SK-N-SH treated with all-trans-retinoic acid at 6 μM for 48 hours (cell line): ENCODE measurements at regions not wholly inside any gene's neighbourhood (a gene's known extent, or its start where the extent isn't known, plus 50 kb on each side); places are given as distances from the start of the nearest gene placed in this dataset.

Source experiments
- ATAC-seq: fragments of 200-7000 bp; cut with Tn5 transposase; 3 replicates; pipeline ENCODE4 v1.9.1; 2020; ENCODE audit warnings: mild to moderate bottlenecking, moderate library complexity
- ARNTL ChIP-seq: fragments of 450-650 bp; formaldehyde crosslinking; IDR thresholded peaks from 2 replicates; pipeline ENCODE4 v1.5.0; 2020; ENCODE audit warnings: low read depth, mild to moderate bottlenecking, moderate library complexity, borderline replicate concordance
- CREB5 ChIP-seq: fragments of 250-450 bp; sonication (Bioruptor Pico); IDR thresholded peaks from 2 replicates; pipeline ENCODE4 v1.5.1; 2020; ENCODE audit warnings: low read depth, mild to moderate bottlenecking, moderate library complexity
- CSDC2 ChIP-seq: fragments of 250-450 bp; sonication (Bioruptor Pico); IDR thresholded peaks from 2 replicates; pipeline ENCODE4 v1.5.0; 2020; ENCODE audit warnings: mild to moderate bottlenecking, moderate library complexity
- CSRNP3 ChIP-seq: fragments of 250-450 bp; sonication (Bioruptor Pico); IDR thresholded peaks from 2 replicates; pipeline ENCODE4 v1.5.1; 2021; ENCODE audit warnings: mild to moderate bottlenecking, moderate library complexity
- ESRRG ChIP-seq: fragments of 250-450 bp; sonication (Bioruptor Pico); IDR thresholded peaks from 2 replicates; pipeline ENCODE4 v1.6.1; 2021; ENCODE audit warnings: mild to moderate bottlenecking
- GLIS3 ChIP-seq: fragments of 250-450 bp; sonication (Bioruptor Pico); IDR thresholded peaks from 2 replicates; pipeline ENCODE4 v1.5.0; 2020; ENCODE audit warnings: mild to moderate bottlenecking, moderate library complexity
- ISL1 ChIP-seq: fragments of 250-450 bp; sonication (Bioruptor Pico); IDR thresholded peaks from 2 replicates; pipeline ENCODE4 v2.1.2; 2022; ENCODE audit warnings: mild to moderate bottlenecking, moderate library complexity
- OSR1 ChIP-seq: fragments of 250-450 bp; sonication (Bioruptor Pico); IDR thresholded peaks from 2 replicates; pipeline ENCODE4 v1.8.0; 2022; ENCODE audit warnings: moderate library complexity, mild to moderate bottlenecking, inconsistent platforms
- PATZ1 ChIP-seq: fragments of 250-450 bp; sonication (Bioruptor Pico); IDR thresholded peaks from 2 replicates; pipeline ENCODE4 v1.8.0; 2020; ENCODE audit warnings: mild to moderate bottlenecking, moderate library complexity, borderline replicate concordance
- PPARA ChIP-seq: fragments of 250-450 bp; sonication (Bioruptor Pico); IDR thresholded peaks from 2 replicates; pipeline ENCODE4 v1.5.0; 2020; ENCODE audit warnings: mild to moderate bottlenecking, borderline replicate concordance
- RARB ChIP-seq: fragments of 250-450 bp; sonication (Bioruptor Pico); IDR thresholded peaks from 2 replicates; pipeline ENCODE4 v1.8.0; 2021; ENCODE audit warnings: mild to moderate bottlenecking, moderate library complexity
- SNAI2 ChIP-seq: fragments of 250-450 bp; sonication (Bioruptor Pico); IDR thresholded peaks from 2 replicates; pipeline ENCODE4 v1.5.0; 2020; ENCODE audit warnings: mild to moderate bottlenecking, moderate library complexity
- TCF4 ChIP-seq: fragments of 250-450 bp; sonication (Bioruptor Pico); IDR thresholded peaks from 2 replicates; pipeline ENCODE4 v1.8.0; 2021; ENCODE audit warnings: mild to moderate bottlenecking, moderate library complexity, borderline replicate concordance
- TOX ChIP-seq: fragments of 250-450 bp; sonication (Bioruptor Pico); IDR thresholded peaks from 2 replicates; pipeline ENCODE4 v1.8.0; 2021; ENCODE audit warnings: mild to moderate bottlenecking, moderate library complexity, borderline replicate concordance
- TSHZ2 ChIP-seq: fragments of 250-450 bp; sonication (Bioruptor Pico); IDR thresholded peaks from 2 replicates; pipeline ENCODE4 v1.5.0; 2020; ENCODE audit warnings: mild to moderate bottlenecking, moderate library complexity
- ZC3H10 ChIP-seq: fragments of 250-450 bp; sonication (Bioruptor Pico); IDR thresholded peaks from 2 replicates; pipeline ENCODE4 v1.5.1; 2021; ENCODE audit warnings: mild to moderate bottlenecking, moderate library complexity
- ZFP3 ChIP-seq: fragments of 250-450 bp; sonication (Bioruptor Pico); IDR thresholded peaks from 2 replicates; pipeline ENCODE4 v1.5.0; 2020; ENCODE audit warnings: mild to moderate bottlenecking, moderate library complexity
- ZFP30 ChIP-seq: fragments of 450-650 bp; formaldehyde crosslinking; IDR thresholded peaks from 2 replicates; pipeline ENCODE4 v1.5.0; 2022; ENCODE audit warnings: mild to moderate bottlenecking, moderate library complexity
- ZNF565 ChIP-seq: fragments of 450-650 bp; formaldehyde crosslinking; conservative IDR thresholded peaks from 2 replicates; pipeline ENCODE4 v1.5.0; 2020; ENCODE audit warnings: low read depth, mild to moderate bottlenecking, moderate library complexity
- ZNF8 ChIP-seq: fragments of 450-650 bp; formaldehyde crosslinking; IDR thresholded peaks from 2 replicates; pipeline ENCODE4 v1.5.0; 2020; ENCODE audit warnings: mild to moderate bottlenecking, moderate library complexity

GRCh38 chr2:226396541-226396940, 403.1 kb downstream of the IRS1 start (continued):
- no peak for TF ChIP-seq TSHZ2 (CRISPR knock-in tag)
- TF ChIP-seq ZNF565 (CRISPR knock-in tag) = no peak
- no peak for TF ChIP-seq OSR1 (CRISPR knock-in tag)
- TF ChIP-seq PPARA (CRISPR knock-in tag) = no peak

GRCh38 chr2:226387499-226387942, 412.1 kb downstream of the IRS1 start:
- no peak for TF ChIP-seq ZFP3
- no peak for TF ChIP-seq CSRNP3 (CRISPR knock-in tag)
- no peak for TF ChIP-seq ESRRG (CRISPR knock-in tag)
- no peak for TF ChIP-seq PATZ1 (CRISPR knock-in tag)
- TF ChIP-seq ZC3H10 = no peak
- TF ChIP-seq OSR1 (CRISPR knock-in tag) = no peak
- no peak for TF ChIP-seq ZNF565 (CRISPR knock-in tag)
- no peak for TF ChIP-seq ISL1 (CRISPR knock-in tag)
- no peak for TF ChIP-seq TOX (CRISPR knock-in tag)
- TF ChIP-seq TSHZ2 (CRISPR knock-in tag) = no peak
- no peak for TF ChIP-seq PPARA (CRISPR knock-in tag)
- no peak for TF ChIP-seq GLIS3 (CRISPR knock-in tag)
- no peak for TF ChIP-seq CSDC2 (CRISPR knock-in tag)
- no peak for TF ChIP-seq ZNF8 (CRISPR knock-in tag)
- TF ChIP-seq CREB5 (CRISPR knock-in tag) = no peak
- TF ChIP-seq SNAI2 (CRISPR knock-in tag) = no peak
- no peak for TF ChIP-seq TCF4 (CRISPR knock-in tag)
- no peak for TF ChIP-seq ZFP30

GRCh38 chr2:226383461-226383860, 416.2 kb downstream of the IRS1 start:
- ATAC-seq = no peak

More at GRCh38 chr2:226387499-226387942, 412.1 kb downstream of the IRS1 start:
- no peak for ATAC-seq

More at GRCh38 chr2:226383461-226383860, 416.2 kb downstream of the IRS1 start:
- TF ChIP-seq SNAI2 (CRISPR knock-in tag) = no peak
- no peak for TF ChIP-seq GLIS3 (CRISPR knock-in tag)
- no peak for TF ChIP-seq TSHZ2 (CRISPR knock-in tag)
- TF ChIP-seq CSRNP3 (CRISPR knock-in tag) = no peak
- no peak for TF ChIP-seq ZNF8 (CRISPR knock-in tag)
- no peak for TF ChIP-seq RARB (CRISPR knock-in tag)
- TF ChIP-seq ISL1 (CRISPR knock-in tag) = no peak
- TF ChIP-seq ZC3H10 = no peak
- no peak for TF ChIP-seq ARNTL (CRISPR knock-in tag)
